Spleen (tissue), 11 donors: ENCODE measurements at regions not wholly inside any gene's neighbourhood (a gene's known extent, or its start where the extent isn't known, plus 50 kb on each side); places are given as distances from the start of the nearest gene placed in this dataset.

Experiments used
- DNase-seq: peaks from one replicate; pipeline ENCODE4 v3.0.0-alpha.2; 2020
- H3K27ac ChIP-seq, 8 donors: fragments of 200-600 bp; sonication (generic) in 7 of 8; 1 replicate in 4 of 8; 2 replicates in 4 of 8; pipeline versions ENCODE4 v1.5.0 to v1.8.0; 2016 to 2021; ENCODE audit warnings: inconsistent platforms in 4 of 8, mild to moderate bottlenecking in 4 of 8, moderate library complexity in 1 of 8
- H3K27me3 ChIP-seq, 7 donors: fragments of 200-600 bp; sonication (generic) in 6 of 7; replicated peaks in 1 of 7; 1 replicate in 4 of 7; 2 replicates in 3 of 7; pipeline versions ENCODE4 v1.5.0 to v1.8.0; 2016 to 2021; ENCODE audit warnings: inconsistent platforms in 3 of 7, mild to moderate bottlenecking in 1 of 7
- H3K36me3 ChIP-seq, 6 donors: fragments of 200-600 bp; sonication (generic) in 5 of 6; 1 replicate in 4 of 6; 2 replicates in 2 of 6; pipeline versions ENCODE4 v1.5.0 to v1.8.0; 2016 to 2021; ENCODE audit warnings: inconsistent platforms in 2 of 6
- H3K4me1 ChIP-seq, 6 donors: fragments of 200-600 bp; sonication (generic) in 5 of 6; 1 replicate in 3 of 6; 2 replicates in 3 of 6; pipeline versions ENCODE4 v1.5.0 to v1.8.0; 2016 to 2021; ENCODE audit warnings: inconsistent platforms in 3 of 6
- H3K4me3 ChIP-seq, 8 donors: fragments of 200-600 bp; sonication (generic) in 7 of 8; 1 replicate in 4 of 8; 2 replicates in 4 of 8; pipeline versions ENCODE4 v1.5.0 to v1.8.0; 2016 to 2021; ENCODE audit warnings: inconsistent platforms in 4 of 8, mild to moderate bottlenecking in 4 of 8, moderate library complexity in 2 of 8
- H3K9me3 ChIP-seq, 8 donors: fragments of 200-600 bp; sonication (generic) in 7 of 8; 1 replicate in 4 of 8; 2 replicates in 4 of 8; pipeline versions ENCODE4 v1.5.0 to v1.8.0; 2016 to 2021; ENCODE audit warnings: inconsistent platforms in 4 of 8
- POLR2A ChIP-seq, 3 donors: fragments of 450-650 bp; IDR thresholded peaks; one replicate each; pipeline ENCODE4 v1.5.1; 2017; ENCODE audit warnings: antibody characterized with exemption in 3 of 3, mild to moderate bottlenecking in 1 of 3
- POLR2AphosphoS5 ChIP-seq, 3 donors: sonication (generic); formaldehyde crosslinking; IDR thresholded peaks; one replicate each; pipeline ENCODE4 v1.5.1; 2017; ENCODE audit warnings: antibody characterized with exemption in 3 of 3
- WGBS, 5 donors: extraction: QIAGEN DNeasy Blood & Tissue Kit in 3 of 5; methylation state at CpG; one replicate each; pipeline versions ENCODE4 v1.1.5 to v1.1.7; 2013 to 2018; 5-methylcytosine and 5-hydroxymethylcytosine counted together
- intact Hi-C: fragments of 100-400 bp; cut with DNase I; formaldehyde crosslinking; loops from one replicate; pipeline ENCODE4 v1.15.0; 2023; ENCODE audit warnings: low total_unique reads
- TF ChIP-seq, protein P1 (sequence below), 11 experiments: fragments of 200-600 bp in 7 of 11; fragments of 450-650 bp in 4 of 11; sonication (generic) in 4 of 11; IDR thresholded peaks in 8 of 11; conservative IDR thresholded peaks in 3 of 11; 1 replicate in 7 of 11; 2 replicates in 4 of 11; pipeline versions ENCODE4 v1.4.0 to v1.8.0; 2016 to 2021; ENCODE audit warnings: antibody characterized with exemption in 11 of 11, inconsistent platforms in 4 of 11, mild to moderate bottlenecking in 1 of 11
- donor health status: healthy with polysubstance abuse.
- donor health status: DM: no; HTN: no; CAD: no; lungs with moderate emphysema.
- donor health status: DM: no; HTN: no; CAD: no.
- donor health status: Bipolar disorder and iron deficiency.
- donor health status: healthy.
- donor health status: DM: no; HTN: no; CAD: no.
- donor health status: DM: yes; HTN: yes; CAD: no.

DNA sequence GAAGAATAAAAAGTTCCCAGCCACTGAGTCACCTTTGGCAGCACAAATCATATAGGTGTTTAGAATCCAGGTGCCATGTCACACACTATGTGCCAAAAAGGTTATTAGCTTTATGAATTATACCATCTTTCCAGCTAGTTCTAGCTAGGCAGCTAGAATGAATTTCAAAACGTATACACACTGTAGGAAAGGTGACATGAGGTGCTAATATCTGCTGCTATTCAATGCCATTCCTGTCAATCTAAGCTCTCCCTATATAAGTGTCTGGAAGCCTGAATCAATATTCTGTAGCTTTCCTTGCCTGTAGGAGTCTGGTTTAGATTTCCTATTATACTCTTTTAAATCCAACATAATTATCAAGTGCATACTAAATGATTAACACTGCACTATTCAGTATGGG, 868.6 kb downstream of the GATA3 start:
- no peak overlapping the region for H3K4me3 ChIP-seq
- intact Hi-C loops, result no loop called here
- peaks cover 0 to 4% (median 0%) of the 10 kb centered on the region in 8 donors for H3K9me3 ChIP-seq
- H3K4me1 ChIP-seq, result no peaks in the 10 kb centered on the region
- DNase-seq, result no peak
- H3K36me3 ChIP-seq, result no peaks in the 10 kb centered on the region
- no peak for TF ChIP-seq POLR2AphosphoS5 (IDR thresholded peaks at IDR 0.05)
- TF ChIP-seq, protein P1, sequence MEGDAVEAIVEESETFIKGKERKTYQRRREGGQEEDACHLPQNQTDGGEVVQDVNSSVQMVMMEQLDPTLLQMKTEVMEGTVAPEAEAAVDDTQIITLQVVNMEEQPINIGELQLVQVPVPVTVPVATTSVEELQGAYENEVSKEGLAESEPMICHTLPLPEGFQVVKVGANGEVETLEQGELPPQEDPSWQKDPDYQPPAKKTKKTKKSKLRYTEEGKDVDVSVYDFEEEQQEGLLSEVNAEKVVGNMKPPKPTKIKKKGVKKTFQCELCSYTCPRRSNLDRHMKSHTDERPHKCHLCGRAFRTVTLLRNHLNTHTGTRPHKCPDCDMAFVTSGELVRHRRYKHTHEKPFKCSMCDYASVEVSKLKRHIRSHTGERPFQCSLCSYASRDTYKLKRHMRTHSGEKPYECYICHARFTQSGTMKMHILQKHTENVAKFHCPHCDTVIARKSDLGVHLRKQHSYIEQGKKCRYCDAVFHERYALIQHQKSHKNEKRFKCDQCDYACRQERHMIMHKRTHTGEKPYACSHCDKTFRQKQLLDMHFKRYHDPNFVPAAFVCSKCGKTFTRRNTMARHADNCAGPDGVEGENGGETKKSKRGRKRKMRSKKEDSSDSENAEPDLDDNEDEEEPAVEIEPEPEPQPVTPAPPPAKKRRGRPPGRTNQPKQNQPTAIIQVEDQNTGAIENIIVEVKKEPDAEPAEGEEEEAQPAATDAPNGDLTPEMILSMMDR (IDR thresholded peaks at IDR 0.05 in 8 of 11, conservative IDR thresholded peaks at IDR 0.05 in 3 of 11), result no peak
- no peak for TF ChIP-seq POLR2A (IDR thresholded peaks at IDR 0.05)
- H3K27ac ChIP-seq, result no peak overlapping the region
- WGBS, 5 donors, result 59 to 76% (median 63%) methylated on average over 1 of the region's 1 CpG
- H3K27me3 ChIP-seq, result no peaks in the 10 kb centered on the region

DNA sequence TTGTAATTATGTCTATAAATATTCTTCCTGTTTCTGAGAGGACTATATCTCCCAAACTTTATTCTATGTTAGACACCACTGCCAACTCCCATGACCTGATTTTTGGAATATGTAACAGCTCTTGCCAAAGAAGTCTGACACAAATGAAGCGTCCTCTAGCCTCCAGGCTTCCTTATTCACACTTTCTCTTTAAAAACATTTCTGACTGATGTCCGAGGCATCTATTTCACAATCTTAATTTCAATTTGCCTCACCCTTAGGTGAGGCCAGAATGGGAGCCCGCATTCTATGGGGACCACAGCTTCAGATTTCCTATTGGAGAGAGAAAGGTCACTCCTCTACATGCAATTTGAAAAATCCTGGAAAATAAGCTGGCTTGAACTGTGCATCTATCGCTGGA, 873.2 kb downstream of the GATA3 start:
- H3K27ac ChIP-seq, result no peak overlapping the region
- 54 to 65% (median 57%) methylated on average over 4 of the region's 4 CpGs for WGBS, 5 donors
- intact Hi-C loops, result no loop called here
- peaks cover 0 to 4% (median 0%) of the 10 kb centered on the region in 8 donors for H3K9me3 ChIP-seq
- H3K36me3 ChIP-seq, result no peaks in the 10 kb centered on the region
- no peak overlapping the region for H3K4me3 ChIP-seq
- no peaks in the 10 kb centered on the region for H3K27me3 ChIP-seq
- TF ChIP-seq POLR2A (IDR thresholded peaks at IDR 0.05), result no peak
- TF ChIP-seq POLR2AphosphoS5 (IDR thresholded peaks at IDR 0.05), result no peak
- TF ChIP-seq, protein P1 (IDR thresholded peaks at IDR 0.05 in 8 of 11, conservative IDR thresholded peaks at IDR 0.05 in 3 of 11), result no peak
- DNase-seq, result no peak
- H3K4me1 ChIP-seq, result no peaks in the 10 kb centered on the region

DNA sequence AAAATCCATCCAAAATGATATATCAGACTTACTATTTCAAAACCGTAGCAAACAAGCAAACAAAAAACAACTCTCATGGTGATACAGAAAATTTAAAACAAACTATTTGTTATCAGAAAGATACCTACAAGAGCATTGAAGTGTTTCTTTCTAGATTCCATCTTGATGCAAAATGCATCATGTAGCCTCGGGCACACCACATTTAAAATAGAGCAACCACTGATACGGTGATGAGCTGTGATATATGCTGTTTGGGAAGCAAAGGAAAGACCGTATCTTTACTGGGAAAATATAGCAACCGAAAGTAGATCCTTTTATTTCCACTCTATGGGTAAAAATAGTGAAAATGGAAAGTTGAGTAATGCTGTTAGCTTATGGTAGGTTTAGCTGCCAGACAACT, 892.0 kb downstream of the GATA3 start:
- H3K36me3 ChIP-seq, result no peaks in the 10 kb centered on the region
- DNase-seq, result no peak
- no peak overlapping the region for H3K4me3 ChIP-seq
- H3K9me3 ChIP-seq, result no peaks in the 10 kb centered on the region
- H3K27me3 ChIP-seq, result no peaks in the 10 kb centered on the region
- no peak overlapping the region for H3K27ac ChIP-seq
- H3K4me1 ChIP-seq, result no peaks in the 10 kb centered on the region
- WGBS, 5 donors, result 83 to 94% (median 84%) methylated on average over 5 of the region's 5 CpGs
- intact Hi-C loops, result no loop called here
- TF ChIP-seq, protein P1 (IDR thresholded peaks at IDR 0.05 in 8 of 11, conservative IDR thresholded peaks at IDR 0.05 in 3 of 11), result no peak
- TF ChIP-seq POLR2AphosphoS5 (IDR thresholded peaks at IDR 0.05), result no peak
- TF ChIP-seq POLR2A (IDR thresholded peaks at IDR 0.05), result no peak

DNA sequence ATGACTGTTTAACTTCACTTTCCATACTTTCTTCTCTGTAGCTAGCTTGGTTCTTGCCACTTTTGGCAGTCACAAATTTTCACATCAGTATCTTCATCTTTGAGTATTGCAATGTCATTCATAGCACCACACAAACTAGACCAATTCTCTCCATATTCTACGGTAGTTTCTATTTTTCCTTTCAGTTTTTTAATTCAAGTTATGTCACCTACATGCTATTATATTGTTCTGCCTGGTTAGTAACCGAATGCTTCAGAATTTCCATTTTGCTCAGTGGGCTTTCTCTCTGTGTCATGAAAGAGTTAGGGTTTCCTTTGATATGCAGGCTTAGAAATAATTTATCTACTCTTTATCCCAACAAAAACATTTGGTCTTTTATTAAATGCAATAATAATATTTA, 896.5 kb downstream of the GATA3 start:
- Histone ChIP-seq H3K4me1 (no peaks in the 10 kb centered on the region), H3K36me3 (no peaks in the 10 kb centered on the region), H3K9me3 (peaks cover 0 to 14% (median 2%) of the 10 kb centered on the region in 8 donors), H3K4me3 (no peak overlapping the region), H3K27me3 (no peaks in the 10 kb centered on the region), H3K27ac (no peak overlapping the region)
- WGBS, 5 donors, result 77 to 85% (median 84%) methylated on average over 2 of the region's 2 CpGs
- no peak for TF ChIP-seq POLR2AphosphoS5 (IDR thresholded peaks at IDR 0.05)
- TF ChIP-seq, protein P1 (IDR thresholded peaks at IDR 0.05 in 8 of 11, conservative IDR thresholded peaks at IDR 0.05 in 3 of 11), result no peak
- TF ChIP-seq POLR2A (IDR thresholded peaks at IDR 0.05), result no peak
- intact Hi-C loops, result no loop called here
- DNase-seq, result no peak
